ENCODE measurements at regions not wholly inside any gene's neighbourhood (a gene's known extent, or its start where the extent isn't known, plus 50 kb on each side); places are given as distances from the start of the nearest gene placed in this dataset.

- no peak for TF ChIP-seq POLR2A (IDR thresholded peaks at IDR 0.05)
- TF ChIP-seq EP300 (IDR thresholded peaks at IDR 0.05), result no peak
- TF ChIP-seq, protein P1, sequence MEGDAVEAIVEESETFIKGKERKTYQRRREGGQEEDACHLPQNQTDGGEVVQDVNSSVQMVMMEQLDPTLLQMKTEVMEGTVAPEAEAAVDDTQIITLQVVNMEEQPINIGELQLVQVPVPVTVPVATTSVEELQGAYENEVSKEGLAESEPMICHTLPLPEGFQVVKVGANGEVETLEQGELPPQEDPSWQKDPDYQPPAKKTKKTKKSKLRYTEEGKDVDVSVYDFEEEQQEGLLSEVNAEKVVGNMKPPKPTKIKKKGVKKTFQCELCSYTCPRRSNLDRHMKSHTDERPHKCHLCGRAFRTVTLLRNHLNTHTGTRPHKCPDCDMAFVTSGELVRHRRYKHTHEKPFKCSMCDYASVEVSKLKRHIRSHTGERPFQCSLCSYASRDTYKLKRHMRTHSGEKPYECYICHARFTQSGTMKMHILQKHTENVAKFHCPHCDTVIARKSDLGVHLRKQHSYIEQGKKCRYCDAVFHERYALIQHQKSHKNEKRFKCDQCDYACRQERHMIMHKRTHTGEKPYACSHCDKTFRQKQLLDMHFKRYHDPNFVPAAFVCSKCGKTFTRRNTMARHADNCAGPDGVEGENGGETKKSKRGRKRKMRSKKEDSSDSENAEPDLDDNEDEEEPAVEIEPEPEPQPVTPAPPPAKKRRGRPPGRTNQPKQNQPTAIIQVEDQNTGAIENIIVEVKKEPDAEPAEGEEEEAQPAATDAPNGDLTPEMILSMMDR (IDR thresholded peaks at IDR 0.05), result no peak
Observed at GRCh38 chr6:168217880-168218537, 101.6 kb downstream of the DACT2 start.

All from stomach (tissue), 4 donors.